ENCODE measurements at regions not wholly inside any gene's neighbourhood (a gene's known extent, or its start where the extent isn't known, plus 50 kb on each side); places are given as distances from the start of the nearest gene placed in this dataset.

- no peaks in the 10 kb centered on the region for H3K9me3 ChIP-seq (ENCODE audit: control insufficient read depth in 1 of 2, insufficient read depth in 1 of 2, low read depth in 1 of 2, low read length in 2 of 2)
- no peak overlapping the region for H2AFZ ChIP-seq (ENCODE audit: low read depth, low read length, poor library complexity, severe bottlenecking)
- peaks cover 7% of the 10 kb centered on the region; the same call in 1 of the 2 replicates for H3K27me3 ChIP-seq (ENCODE audit: insufficient read depth, low read length)
- no peak overlapping the region for H3K4me3 ChIP-seq (replicated peaks in 1 of 2; ENCODE audit: low read depth in 1 of 2, low read length in 2 of 2)
- intact Hi-C loops (cut with micrococcal nuclease), result no loop called here
- H3K36me3 ChIP-seq (ENCODE audit: control insufficient read depth in 1 of 2, insufficient read depth in 2 of 2, low read length in 2 of 2), result no peaks in the 10 kb centered on the region
- POLR2A ChIA-PET, result no interaction called here
- no TSS peak for BruUV-seq (replicated peaks)
- no peak overlapping the region for H3K4me2 ChIP-seq (ENCODE audit: low read length)
- H3K27ac ChIP-seq (ENCODE audit: low read depth, low read length), result no peak overlapping the region
- H4K20me1 ChIP-seq (ENCODE audit: insufficient read depth), result no peaks in the 10 kb centered on the region
- TF ChIP-seq CBX3 (IDR thresholded peaks at IDR 0.05; ENCODE audit: low read depth) (no peak), SP1 (IDR thresholded peaks at IDR 0.05; ENCODE audit: low read depth) (no peak), CTCF (IDR thresholded peaks at IDR 0.05 in 2 of 3, conservative IDR thresholded peaks at IDR 0.05 in 1 of 3; ENCODE audit: borderline replicate concordance in 1 of 3, insufficient read depth in 1 of 3, low read depth in 2 of 3, low read length in 2 of 3) (no peak), TCF7L2 (IDR thresholded peaks at IDR 0.05; ENCODE audit: borderline replicate concordance, extremely low read depth, insufficient read depth, insufficient read length) (no peak), EZH2 (IDR thresholded peaks at IDR 0.05) (no peak), JUND (IDR thresholded peaks at IDR 0.05) (no peak), FOSL1 (IDR thresholded peaks at IDR 0.05; ENCODE audit: low read depth) (no peak), POLR2AphosphoS5 (IDR thresholded peaks at IDR 0.05; ENCODE audit: low read depth, low read length) (no peak), EGR1 (IDR thresholded peaks at IDR 0.05; ENCODE audit: low read depth) (no peak), YY1 (IDR thresholded peaks at IDR 0.05; ENCODE audit: extremely low read depth, insufficient replicate concordance, low read depth, low read length) (no peak), CEBPB (IDR thresholded peaks at IDR 0.05; ENCODE audit: low read depth) (no peak), ELF1 (IDR thresholded peaks at IDR 0.05; ENCODE audit: borderline replicate concordance, low read depth) (no peak), REST (IDR thresholded peaks at IDR 0.05; ENCODE audit: low read depth) (no peak), SRF (IDR thresholded peaks at IDR 0.05; ENCODE audit: low read depth) (no peak)
- no peak for ATAC-seq
- H3K79me2 ChIP-seq (ENCODE audit: insufficient read depth, low read length), result no peaks in the 10 kb centered on the region
- CTCF ChIA-PET, result no interaction called here
- no peak overlapping the region for H3K9ac ChIP-seq (ENCODE audit: low read length)
- no peaks in the 10 kb centered on the region for H3K9me2 ChIP-seq (ENCODE audit: insufficient read depth)
- RAD21 ChIA-PET (ENCODE audit: low non-redundant PET in 1 of 2, low total read pairs in 2 of 2, uncharacterized antibody in 2 of 2, unreplicated experiment in 2 of 2), result no interaction called here
- DNase-seq (ENCODE audit: low read depth, low spot score), result no peak
- no peaks in the 10 kb centered on the region for H3K4me1 ChIP-seq (ENCODE audit: control insufficient read depth in 1 of 2, insufficient read depth in 2 of 2, low read length in 2 of 2)
Measured at GRCh38 chr2:103009871-103010270, 248.0 kb downstream of the TMEM182 start.

All from HCT116 (cell line).